ENCODE measurements at regions not wholly inside any gene's neighbourhood (a gene's known extent, or its start where the extent isn't known, plus 50 kb on each side); places are given as distances from the start of the nearest gene placed in this dataset.

DNA sequence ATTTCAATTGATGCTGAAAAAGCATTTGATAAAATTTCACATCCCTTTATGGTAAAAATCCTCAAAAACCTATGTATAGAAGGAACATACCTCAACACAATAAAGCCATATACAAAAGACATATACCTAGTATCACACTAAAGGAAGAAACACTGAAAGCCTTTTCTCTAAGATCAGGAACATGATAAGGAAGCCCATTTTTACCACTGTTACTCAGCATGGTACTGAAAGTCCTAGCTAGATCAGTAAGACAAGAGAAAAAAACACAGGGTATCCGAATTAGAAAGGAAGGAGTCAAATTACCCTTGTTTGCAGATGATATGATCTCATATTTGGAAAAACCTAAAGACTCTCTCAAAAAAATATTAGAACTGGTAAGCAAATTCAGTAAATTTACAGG lies 350.2 kb upstream of the PDE4D start:
- DNase-seq: no peak

GRCh38 chr5:60232036-60232795 lies 338.7 kb upstream of the PDE4D start:
- no peak for DNase-seq

GRCh38 chr5:60230456-60230855 lies 336.9 kb upstream of the PDE4D start:
- no peak for DNase-seq

DNA sequence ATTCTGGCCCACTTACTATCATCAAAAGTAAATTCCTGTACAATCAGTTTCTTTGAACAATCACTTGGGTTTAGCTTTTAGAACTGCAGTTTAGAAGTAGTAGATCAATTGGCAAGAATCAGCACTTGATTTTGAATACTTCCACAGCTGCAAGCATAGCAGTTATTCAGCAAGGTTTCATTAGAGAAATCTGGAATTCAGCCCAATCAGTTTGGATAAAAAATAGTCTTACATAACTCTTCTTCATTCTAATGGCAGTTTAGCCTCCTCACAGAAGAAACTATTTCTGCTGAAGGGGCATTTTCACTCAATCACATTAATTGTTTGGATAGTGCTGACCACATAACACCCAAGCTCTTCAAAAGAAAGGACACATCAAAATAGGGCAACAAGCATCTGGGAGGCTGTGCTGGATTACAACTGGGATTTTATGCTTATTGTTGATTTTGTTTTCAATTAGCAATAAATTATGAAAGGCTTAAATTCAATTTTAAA lies 336.2 kb upstream of the PDE4D start:
- DNase-seq: no peak

DNA sequence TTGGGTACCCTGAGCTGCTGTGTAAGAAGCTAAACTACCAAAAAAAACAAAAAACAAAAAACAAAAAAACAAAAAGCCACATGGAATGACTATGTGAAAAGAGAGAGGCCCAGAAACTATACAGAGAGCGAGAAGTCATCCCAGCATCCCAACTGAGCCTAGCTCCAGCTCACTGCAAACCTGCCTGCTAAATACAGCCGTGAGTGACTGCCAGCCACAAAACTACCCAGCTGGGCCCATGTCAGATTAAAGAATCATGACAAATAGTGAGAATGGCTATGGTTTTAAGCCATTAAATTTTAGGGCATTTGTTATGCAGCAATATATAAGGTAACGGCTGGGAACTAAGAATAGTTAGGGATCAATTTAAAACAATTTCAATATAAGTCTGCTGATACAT lies 335.1 kb upstream of the PDE4D start:
- DNase-seq: no peak

- DNase-seq: no peak
Measured at GRCh38 chr5:60226128-60226527, 332.6 kb upstream of the PDE4D start.

DNA sequence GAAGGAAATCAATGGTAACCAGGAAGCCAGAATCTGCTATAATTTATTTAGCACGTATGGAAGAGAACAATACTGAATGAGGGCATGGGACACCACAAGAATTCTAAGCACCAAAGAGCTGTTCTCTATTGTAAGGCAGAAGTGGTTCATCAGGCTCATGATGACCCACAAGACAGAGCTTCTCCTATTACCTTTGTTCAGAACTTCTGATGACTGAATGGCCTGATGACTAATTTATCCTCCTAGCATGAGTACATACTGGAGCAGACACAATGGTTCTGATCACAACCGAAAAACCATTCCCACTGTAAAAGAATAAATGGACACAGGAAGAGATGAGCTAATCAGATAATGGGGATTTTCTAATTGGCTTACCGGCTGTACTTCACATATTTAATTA lies 329.8 kb upstream of the PDE4D start:
- no peak for DNase-seq

GRCh38 chr5:60219921-60220320 lies 326.4 kb upstream of the PDE4D start:
- no peak for DNase-seq

DNA sequence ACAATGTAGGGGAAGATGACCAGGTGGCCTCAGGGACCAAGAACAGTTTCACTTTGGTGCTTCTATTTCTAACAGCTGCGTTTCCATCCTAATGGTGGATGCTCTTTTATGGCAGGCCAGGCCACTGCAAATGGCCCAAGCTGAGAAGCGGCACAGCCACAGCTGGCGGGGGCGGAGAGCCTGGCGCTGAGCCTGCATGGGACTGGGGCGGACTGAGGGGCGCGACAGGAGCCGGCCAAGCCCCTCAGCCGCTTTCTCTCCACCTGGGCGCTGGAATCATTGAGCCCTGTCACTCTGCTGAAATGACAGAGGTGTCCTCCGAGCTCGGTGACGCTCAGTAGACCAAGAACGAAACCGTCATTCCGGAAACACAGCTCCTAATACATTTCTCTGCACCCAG lies 317.3 kb upstream of the PDE4D start:
- DNase-seq: no peak

- no peak for DNase-seq
Measured at GRCh38 chr5:60209146-60209840, 315.8 kb upstream of the PDE4D start.

DNA sequence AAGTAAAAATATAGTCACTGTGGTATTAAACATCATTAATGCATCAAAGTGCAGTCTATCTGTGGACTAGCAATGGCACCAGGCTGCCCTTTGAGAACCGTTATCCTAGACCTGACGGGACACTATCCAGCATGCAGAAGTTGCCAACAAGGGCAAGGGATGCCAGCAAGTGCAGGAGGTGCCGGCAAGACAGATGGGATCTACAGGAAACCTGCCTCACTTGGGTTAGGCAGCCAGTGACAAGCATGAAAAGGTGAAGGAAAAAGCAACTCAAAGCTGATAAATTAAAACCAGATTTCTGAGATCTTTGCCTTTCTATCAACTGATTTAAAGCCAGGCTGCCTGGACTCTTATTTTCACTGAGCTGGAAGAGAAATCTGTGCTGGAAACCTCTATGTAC lies 315.2 kb upstream of the PDE4D start:
- DNase-seq: no peak

DNA sequence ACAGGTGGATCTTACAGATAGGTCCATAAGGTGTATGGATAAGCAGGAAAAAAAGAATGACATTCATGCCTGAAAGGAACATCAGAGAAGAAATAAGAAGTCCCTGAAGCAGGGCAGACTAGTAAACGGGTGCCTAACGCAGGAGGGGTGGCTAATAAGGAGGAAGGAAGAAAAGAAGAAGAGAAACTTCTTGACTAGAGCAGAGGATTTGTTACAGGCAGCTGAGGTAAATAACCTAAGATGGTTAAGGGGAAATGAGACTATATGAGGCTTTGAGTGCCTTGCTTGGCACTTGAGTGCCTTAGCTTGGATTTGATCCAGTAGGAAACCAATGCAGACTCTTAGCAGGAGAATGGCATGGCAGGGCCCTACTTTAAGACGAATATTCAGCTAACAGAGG lies 313.5 kb upstream of the PDE4D start:
- DNase-seq: peak; percentile 49

- no peak for DNase-seq
Measured at GRCh38 chr5:60206234-60206633, 312.7 kb upstream of the PDE4D start.

- DNase-seq: no peak
Measured at GRCh38 chr5:60205071-60205470, 311.5 kb upstream of the PDE4D start.

- DNase-seq: no peak
Measured at GRCh38 chr5:60196385-60197113, 303.0 kb upstream of the PDE4D start.

GRCh38 chr5:60195551-60195950 lies 302.0 kb upstream of the PDE4D start:
- no peak for DNase-seq

DNA sequence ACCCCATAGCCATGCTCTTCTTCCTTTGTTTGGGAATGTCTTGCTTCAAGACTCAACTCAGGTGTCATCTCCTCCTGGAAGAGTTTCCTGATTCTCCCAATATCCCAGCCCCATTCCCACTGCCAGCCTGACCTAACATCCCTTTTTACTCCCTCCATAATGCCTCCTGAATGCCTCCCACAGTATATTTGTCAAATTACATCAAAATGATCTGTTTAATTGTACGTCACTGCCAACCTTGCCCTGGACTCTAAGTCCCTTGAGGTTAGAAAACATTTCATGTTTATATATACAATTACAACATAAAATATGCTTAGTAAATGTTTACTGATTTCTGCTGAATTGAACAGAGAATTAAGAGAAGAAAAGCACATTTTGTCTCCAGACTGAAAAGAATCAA lies 301.6 kb upstream of the PDE4D start:
- no peak for DNase-seq

- DNase-seq: no peak
Measured at GRCh38 chr5:60185231-60186099, 291.9 kb upstream of the PDE4D start.

- DNase-seq: no peak
Measured at GRCh38 chr5:60184606-60185005, 291.1 kb upstream of the PDE4D start.

- no peak for DNase-seq
Measured at GRCh38 chr5:60183881-60184280, 290.4 kb upstream of the PDE4D start.

DNA sequence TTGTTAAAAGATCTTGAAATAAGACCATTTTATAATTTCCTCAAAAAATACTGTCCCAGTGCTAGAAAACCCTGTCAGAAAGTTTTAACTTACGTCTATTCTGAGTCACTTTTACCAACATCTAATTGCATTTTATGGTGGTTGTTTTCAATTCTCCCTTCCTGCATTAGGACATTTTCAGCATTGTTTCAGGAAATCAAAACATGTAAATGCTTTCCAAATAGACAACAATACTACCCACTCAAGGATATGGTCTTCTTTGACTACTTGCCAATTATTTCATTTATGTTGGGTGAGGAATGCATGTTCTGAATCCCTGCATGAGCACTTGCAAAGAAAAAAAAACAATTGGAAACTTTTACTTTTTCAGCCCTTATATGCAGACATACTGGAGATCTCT lies 284.6 kb upstream of the PDE4D start:
- no peak for DNase-seq

GRCh38 chr5:60177596-60177995 lies 284.1 kb upstream of the PDE4D start:
- DNase-seq: no peak

DNA sequence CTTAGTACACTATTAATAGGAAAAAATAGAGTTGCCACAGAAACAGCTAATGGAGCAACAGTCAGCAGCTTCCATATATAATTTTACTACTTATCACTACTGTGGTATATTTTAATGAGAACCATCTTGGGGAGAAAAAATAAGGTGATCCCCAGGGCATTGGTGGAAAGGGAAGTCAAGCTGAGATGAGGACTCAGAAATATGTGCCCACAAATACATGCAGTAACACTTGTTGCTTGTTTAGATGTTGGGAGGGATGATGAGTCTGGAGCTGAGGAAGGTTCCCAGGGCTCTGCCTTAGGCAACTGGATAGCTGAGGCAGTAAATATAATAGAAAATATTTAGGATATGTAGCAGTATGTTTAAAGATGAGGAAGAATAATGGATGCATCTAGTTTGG lies 280.1 kb upstream of the PDE4D start:
- no peak for DNase-seq

Data from DMS79 treated with DMSO at 0.1 percent for 48 hours (cell line).